ENCODE measurements at regions not wholly inside any gene's neighbourhood (a gene's known extent, or its start where the extent isn't known, plus 50 kb on each side); places are given as distances from the start of the nearest gene placed in this dataset.

DNA sequence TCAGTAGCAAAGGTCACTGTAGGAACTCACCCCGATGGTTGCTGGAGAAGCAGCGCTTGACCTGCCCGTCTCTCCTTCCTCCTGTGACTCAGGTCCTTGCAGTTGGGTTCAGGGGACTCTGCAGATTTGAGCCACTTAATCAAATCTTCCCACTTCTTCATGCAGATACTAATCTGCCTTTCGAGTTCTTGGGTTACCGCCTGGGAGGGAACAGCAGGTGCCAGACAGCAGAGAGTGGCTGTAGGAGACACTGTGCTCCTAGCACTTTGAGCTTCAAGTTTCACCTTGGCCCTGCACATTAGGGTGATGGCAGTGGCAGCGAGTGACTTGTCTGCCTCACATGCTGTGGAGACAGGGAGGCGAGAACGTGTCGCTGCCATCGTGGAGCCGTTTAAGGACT is 478.3 kb downstream of the PSAT1 start:
- no peak overlapping the region for H3K4me3 ChIP-seq (ENCODE audit: low read length)
- H3K9me3 ChIP-seq (replicated peaks; ENCODE audit: insufficient read depth, low read length), result no peaks in the 10 kb centered on the region
- TF ChIP-seq EZH2phosphoT487 (IDR thresholded peaks at IDR 0.05; ENCODE audit: low read length), result no peak
- TF ChIP-seq, protein P1, sequence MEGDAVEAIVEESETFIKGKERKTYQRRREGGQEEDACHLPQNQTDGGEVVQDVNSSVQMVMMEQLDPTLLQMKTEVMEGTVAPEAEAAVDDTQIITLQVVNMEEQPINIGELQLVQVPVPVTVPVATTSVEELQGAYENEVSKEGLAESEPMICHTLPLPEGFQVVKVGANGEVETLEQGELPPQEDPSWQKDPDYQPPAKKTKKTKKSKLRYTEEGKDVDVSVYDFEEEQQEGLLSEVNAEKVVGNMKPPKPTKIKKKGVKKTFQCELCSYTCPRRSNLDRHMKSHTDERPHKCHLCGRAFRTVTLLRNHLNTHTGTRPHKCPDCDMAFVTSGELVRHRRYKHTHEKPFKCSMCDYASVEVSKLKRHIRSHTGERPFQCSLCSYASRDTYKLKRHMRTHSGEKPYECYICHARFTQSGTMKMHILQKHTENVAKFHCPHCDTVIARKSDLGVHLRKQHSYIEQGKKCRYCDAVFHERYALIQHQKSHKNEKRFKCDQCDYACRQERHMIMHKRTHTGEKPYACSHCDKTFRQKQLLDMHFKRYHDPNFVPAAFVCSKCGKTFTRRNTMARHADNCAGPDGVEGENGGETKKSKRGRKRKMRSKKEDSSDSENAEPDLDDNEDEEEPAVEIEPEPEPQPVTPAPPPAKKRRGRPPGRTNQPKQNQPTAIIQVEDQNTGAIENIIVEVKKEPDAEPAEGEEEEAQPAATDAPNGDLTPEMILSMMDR (IDR thresholded peaks at IDR 0.05; ENCODE audit: low read length), result no peak
- TF ChIP-seq EZH2 (optimal IDR thresholded peaks at IDR 0.05; ENCODE audit: low read depth, low read length), result no peak
- no peaks in the 10 kb centered on the region for H3K79me2 ChIP-seq (ENCODE audit: low read length)
- H3K9me2 ChIP-seq (replicated peaks; ENCODE audit: insufficient read depth, low read length), result no peaks in the 10 kb centered on the region
- no peaks in the 10 kb centered on the region for H3F3A ChIP-seq (ENCODE audit: insufficient read depth, low read length)
- H3K9ac ChIP-seq (ENCODE audit: low read length), result no peak overlapping the region
- no peak overlapping the region for H3K4me2 ChIP-seq (ENCODE audit: low read depth, low read length)
- no peak overlapping the region for H2AFZ ChIP-seq (ENCODE audit: low read length)
- H3K4me1 ChIP-seq (ENCODE audit: low read length), result no peaks in the 10 kb centered on the region
- H3K27ac ChIP-seq (ENCODE audit: low read length), result no peak overlapping the region
- H3K27me3 ChIP-seq (replicated peaks; ENCODE audit: insufficient read depth, low read length), result no peaks in the 10 kb centered on the region
- H4K20me1 ChIP-seq (ENCODE audit: insufficient read depth, low read length), result no peaks in the 10 kb centered on the region
- no peaks in the 10 kb centered on the region for H3K36me3 ChIP-seq (replicated peaks; ENCODE audit: insufficient read depth, low read length)
- DNase-seq, result no peak

DNA sequence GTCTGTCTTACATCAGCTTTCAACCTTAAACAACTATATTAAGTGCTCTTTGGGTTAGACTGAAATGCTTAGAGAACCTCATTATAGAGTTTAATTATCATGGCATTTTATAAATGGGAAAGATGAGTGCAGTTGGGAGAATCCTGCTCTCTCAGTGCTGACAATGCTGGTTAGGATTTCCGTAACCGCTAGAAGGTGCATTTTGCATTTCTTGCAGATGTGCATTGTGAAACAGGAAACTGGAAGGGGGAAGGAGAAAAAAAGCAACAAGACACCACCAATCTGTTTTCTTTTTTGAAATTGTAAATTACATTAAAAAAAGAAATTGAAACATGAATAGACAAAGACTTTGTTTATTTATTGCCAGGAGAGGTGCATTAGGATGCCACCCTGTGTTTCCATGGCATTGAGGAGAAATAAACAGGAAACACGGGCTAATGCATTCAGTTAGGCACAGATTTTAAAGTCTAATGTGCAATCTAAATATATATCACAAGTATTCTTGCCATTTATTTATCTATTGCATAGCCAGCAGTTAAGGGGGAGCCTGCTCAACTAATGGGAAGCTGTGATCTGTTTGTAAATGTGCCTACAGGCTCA is 478.9 kb downstream of the PSAT1 start:
- no peaks in the 10 kb centered on the region for H3K4me1 ChIP-seq (ENCODE audit: low read length)
- H3K9me2 ChIP-seq (replicated peaks; ENCODE audit: insufficient read depth, low read length), result no peaks in the 10 kb centered on the region
- H3K27me3 ChIP-seq (replicated peaks; ENCODE audit: insufficient read depth, low read length), result no peaks in the 10 kb centered on the region
- TF ChIP-seq EZH2phosphoT487 (IDR thresholded peaks at IDR 0.05; ENCODE audit: low read length) (no peak), EZH2 (optimal IDR thresholded peaks at IDR 0.05; ENCODE audit: low read depth, low read length) (no peak)
- TF ChIP-seq, protein P1 (IDR thresholded peaks at IDR 0.05; ENCODE audit: low read length), result no peak
- H3K9me3 ChIP-seq (replicated peaks; ENCODE audit: insufficient read depth, low read length), result no peaks in the 10 kb centered on the region
- no peak overlapping the region for H3K9ac ChIP-seq (ENCODE audit: low read length)
- H2AFZ ChIP-seq (ENCODE audit: low read length), result no peak overlapping the region
- no peak for DNase-seq
- H4K20me1 ChIP-seq (ENCODE audit: insufficient read depth, low read length), result no peaks in the 10 kb centered on the region
- H3K36me3 ChIP-seq (replicated peaks; ENCODE audit: insufficient read depth, low read length), result no peaks in the 10 kb centered on the region
- H3K4me3 ChIP-seq (ENCODE audit: low read length), result no peak overlapping the region
- no peaks in the 10 kb centered on the region for H3F3A ChIP-seq (ENCODE audit: insufficient read depth, low read length)
- H3K27ac ChIP-seq (ENCODE audit: low read length), result no peak overlapping the region
- H3K4me2 ChIP-seq (ENCODE audit: low read depth, low read length), result no peak overlapping the region
- H3K79me2 ChIP-seq (ENCODE audit: low read length), result no peaks in the 10 kb centered on the region

DNA sequence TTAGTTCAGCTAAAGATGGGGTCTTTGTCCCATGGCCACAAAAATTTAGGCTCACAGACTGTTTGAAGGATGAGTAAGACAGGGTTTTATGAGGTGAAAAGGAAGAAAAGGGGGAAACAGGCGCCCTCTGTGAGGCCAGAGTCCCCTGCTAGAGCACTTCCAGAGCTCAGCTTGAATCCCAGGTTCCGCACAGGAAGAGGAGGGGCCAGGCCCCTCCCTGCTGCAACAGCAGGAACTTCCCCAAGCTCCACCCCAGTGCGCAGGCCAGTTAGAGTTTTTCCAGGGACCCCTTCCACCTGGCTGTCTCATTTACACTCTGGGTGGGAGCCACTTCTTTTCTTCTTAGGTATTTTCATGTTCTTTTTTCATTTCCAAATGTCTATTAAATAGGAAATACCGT is 480.8 kb downstream of the PSAT1 start:
- Histone ChIP-seq H3K27ac (ENCODE audit: low read length) (no peak overlapping the region), H2AFZ (ENCODE audit: low read length) (no peak overlapping the region), H3K4me2 (ENCODE audit: low read depth, low read length) (no peak overlapping the region), H3K9ac (ENCODE audit: low read length) (no peak overlapping the region), H3F3A (ENCODE audit: insufficient read depth, low read length) (no peaks in the 10 kb centered on the region), H3K36me3 (replicated peaks; ENCODE audit: insufficient read depth, low read length) (no peaks in the 10 kb centered on the region), H3K4me1 (ENCODE audit: low read length) (no peaks in the 10 kb centered on the region), H3K9me3 (replicated peaks; ENCODE audit: insufficient read depth, low read length) (no peaks in the 10 kb centered on the region), H4K20me1 (ENCODE audit: insufficient read depth, low read length) (no peaks in the 10 kb centered on the region), H3K4me3 (ENCODE audit: low read length) (no peak overlapping the region), H3K9me2 (replicated peaks; ENCODE audit: insufficient read depth, low read length) (no peaks in the 10 kb centered on the region), H3K79me2 (ENCODE audit: low read length) (no peaks in the 10 kb centered on the region), H3K27me3 (replicated peaks; ENCODE audit: insufficient read depth, low read length) (no peaks in the 10 kb centered on the region)
- DNase-seq, result no peak
- TF ChIP-seq, protein P1 (IDR thresholded peaks at IDR 0.05; ENCODE audit: low read length), result no peak
- TF ChIP-seq EZH2phosphoT487 (IDR thresholded peaks at IDR 0.05; ENCODE audit: low read length) (no peak), EZH2 (optimal IDR thresholded peaks at IDR 0.05; ENCODE audit: low read depth, low read length) (no peak)
